ENCODE measurements at regions not wholly inside any gene's neighbourhood (a gene's known extent, or its start where the extent isn't known, plus 50 kb on each side); places are given as distances from the start of the nearest gene placed in this dataset.

- no peak for DNase-seq (ENCODE audit: low spot score)
Observed at GRCh38 chr6:44500074-44500473, 112.6 kb downstream of the CDC5L start.

GRCh38 chr6:44503471-44503870 is 116.0 kb downstream of the CDC5L start:
- no peak for DNase-seq (ENCODE audit: low spot score)

DNA sequence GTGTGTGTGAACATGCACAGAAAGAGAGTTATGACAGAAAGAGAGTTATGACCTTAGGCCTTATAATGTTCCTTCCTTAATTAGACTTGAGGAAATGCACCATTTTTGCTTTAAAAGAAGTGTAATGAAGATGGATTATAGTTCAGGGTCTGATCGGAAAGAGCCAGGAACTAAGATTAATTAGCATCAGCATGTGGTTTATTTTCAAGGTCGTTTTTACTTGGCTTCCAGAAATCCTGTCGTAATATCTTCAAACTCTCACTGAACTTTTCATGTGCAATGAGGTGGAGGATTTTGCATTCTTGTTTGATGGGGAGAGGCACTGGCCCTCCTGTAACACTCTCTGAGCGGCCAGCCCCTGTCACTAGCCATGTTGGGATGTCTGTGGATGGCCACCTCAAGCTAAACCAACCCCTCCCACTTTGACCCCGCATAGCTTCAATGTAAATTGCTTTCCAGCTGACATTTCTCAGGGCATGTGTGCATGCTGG is 116.8 kb downstream of the CDC5L start:
- no peak for DNase-seq (ENCODE audit: low spot score)

DNA sequence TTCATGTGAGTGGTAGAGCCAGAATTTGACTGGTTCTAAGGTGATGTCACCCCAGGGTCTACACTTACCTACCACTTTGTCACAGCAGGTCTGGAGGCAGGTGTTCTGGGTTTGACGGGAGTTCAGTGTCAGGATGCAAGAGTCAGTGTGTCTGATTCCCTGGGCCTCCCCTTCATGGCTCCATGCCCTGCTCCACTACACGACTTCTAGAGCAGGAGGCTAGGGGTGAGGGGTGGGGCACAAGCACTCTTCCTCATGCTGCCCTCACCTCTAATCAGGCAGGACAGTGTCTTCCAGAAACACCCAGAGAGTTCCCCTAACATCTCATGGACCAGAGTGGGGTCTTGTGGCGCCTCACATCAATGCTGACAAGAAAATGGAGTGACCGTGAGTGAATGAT is 118.2 kb downstream of the CDC5L start:
- no peak for DNase-seq (ENCODE audit: low spot score)

GRCh38 chr6:44507014-44507413 is 119.5 kb downstream of the CDC5L start:
- no peak for DNase-seq (ENCODE audit: low spot score)

DNA sequence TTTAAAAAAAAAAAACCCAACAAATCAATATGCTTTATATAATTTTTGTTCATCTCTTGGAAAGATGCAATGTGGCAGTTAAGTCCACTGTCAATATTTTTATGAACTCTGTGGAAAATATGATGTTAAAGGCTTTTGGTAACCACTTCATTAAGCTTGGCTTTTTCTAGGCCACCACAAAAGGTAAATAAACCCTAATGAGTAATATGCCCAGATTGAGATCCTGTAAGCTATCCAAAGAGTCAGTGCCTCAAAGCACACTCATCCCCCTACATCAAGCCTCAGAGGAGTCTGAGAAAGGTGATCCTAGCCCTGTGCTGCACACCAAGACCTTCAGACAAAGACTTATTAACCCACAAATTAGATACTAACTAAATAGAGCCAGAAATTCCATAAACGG is 121.1 kb downstream of the CDC5L start:
- no peak for DNase-seq (ENCODE audit: low spot score)

GRCh38 chr6:44511126-44511525 is 123.6 kb downstream of the CDC5L start:
- no peak for DNase-seq (ENCODE audit: low spot score)

DNA sequence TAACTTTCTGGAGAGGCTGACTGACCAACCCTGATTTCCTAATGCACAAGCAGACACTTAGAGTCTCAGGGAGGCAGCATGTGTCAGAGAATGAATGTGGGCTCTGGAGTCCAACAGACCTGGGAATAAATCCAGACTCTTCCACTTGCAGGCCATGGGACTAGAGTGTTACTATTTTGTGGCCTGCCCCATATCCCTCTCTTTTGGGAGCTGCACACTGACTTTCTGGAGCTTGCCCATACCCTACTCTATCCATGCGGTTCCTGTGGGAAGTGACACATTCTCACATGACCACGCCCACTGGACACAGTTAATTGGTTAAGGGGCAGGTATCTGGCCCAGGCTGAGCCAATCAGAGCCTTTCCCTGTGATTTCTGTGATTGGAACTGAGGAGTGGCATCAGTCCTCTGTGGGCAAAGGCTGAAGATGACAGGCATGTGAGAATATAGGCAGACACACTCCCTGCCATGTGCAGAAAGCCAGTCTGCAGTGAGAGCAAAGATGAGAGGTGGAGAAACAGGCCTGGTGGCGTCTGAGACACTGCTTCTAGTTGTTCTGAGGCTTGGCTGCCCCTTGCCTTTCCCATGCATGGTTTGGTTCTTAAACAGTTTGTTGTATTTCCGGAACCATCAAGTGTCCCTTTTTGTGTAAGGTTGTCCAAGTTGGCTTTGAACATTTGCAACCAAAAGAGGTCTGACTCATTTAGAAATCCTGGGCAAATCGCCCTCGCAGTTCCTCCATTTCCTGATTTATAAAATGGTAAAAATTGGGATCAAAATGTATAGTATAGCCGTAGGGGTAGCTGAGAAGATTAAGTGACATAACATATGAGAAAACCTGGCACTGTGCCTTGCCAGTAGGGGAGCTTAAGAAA is 125.6 kb downstream of the CDC5L start:
- DNase-seq (ENCODE audit: low spot score): no peak

GRCh38 chr6:44514085-44514484 is 126.6 kb downstream of the CDC5L start:
- DNase-seq (ENCODE audit: low spot score): no peak

- DNase-seq (ENCODE audit: low spot score): no peak
Observed at GRCh38 chr6:44514576-44515193, 127.2 kb downstream of the CDC5L start.

DNA sequence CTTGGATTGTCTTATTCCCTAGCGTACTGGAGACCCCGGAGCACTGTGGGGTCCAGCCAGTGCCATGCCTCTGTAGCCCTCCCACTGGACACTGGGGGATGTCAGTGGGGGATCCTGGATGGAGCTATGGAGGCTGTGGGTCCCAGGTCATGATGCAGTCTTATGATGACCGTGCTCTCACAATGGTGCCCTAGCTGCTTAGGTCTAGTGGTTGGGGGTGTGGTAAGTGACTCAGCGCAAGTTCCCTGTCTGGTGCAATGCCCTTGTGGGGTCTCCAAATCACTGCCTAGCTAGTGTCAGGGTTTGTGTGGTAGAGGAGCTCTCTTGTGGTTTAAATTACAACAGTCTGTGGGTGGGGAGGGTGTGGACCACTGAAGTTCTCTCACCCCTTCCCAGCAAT is 135.4 kb downstream of the CDC5L start:
- DNase-seq (ENCODE audit: low spot score): no peak

DNA sequence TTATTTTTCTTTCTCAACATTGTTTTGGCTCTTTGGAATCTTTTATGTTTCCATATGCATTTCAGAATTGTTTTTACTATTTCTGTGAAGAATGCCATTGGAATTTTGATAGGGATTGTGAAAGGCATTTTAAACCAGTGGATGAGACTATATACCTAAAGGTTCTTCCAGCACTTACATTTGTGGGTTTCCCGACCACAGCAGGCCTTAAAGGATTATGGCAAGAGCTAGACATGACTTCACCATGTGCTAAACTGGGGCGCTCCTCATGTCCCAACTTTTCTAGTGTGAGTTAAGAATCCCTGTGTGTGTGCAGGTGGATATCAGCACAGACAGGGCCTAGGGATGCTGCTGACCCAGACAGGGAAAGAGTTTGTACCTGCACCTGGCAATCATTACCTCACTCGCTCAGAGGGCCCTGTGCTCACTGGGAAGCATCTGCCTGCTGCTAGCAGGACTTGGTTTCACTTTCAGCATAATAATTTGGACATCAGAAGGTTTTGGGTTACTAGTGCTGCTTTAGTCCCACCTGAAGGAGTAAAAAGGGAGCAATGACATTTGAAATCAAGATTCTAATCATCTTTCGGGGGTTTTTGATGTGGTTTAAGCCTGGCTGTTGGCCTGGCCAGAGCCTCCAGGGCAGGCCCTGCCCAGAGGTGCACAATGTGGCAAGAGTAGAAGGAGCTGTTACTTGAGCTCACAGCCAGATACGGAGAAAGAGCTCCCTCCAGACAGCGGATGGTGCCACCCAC is 137.1 kb downstream of the CDC5L start:
- no peak for DNase-seq (ENCODE audit: low spot score)

DNA sequence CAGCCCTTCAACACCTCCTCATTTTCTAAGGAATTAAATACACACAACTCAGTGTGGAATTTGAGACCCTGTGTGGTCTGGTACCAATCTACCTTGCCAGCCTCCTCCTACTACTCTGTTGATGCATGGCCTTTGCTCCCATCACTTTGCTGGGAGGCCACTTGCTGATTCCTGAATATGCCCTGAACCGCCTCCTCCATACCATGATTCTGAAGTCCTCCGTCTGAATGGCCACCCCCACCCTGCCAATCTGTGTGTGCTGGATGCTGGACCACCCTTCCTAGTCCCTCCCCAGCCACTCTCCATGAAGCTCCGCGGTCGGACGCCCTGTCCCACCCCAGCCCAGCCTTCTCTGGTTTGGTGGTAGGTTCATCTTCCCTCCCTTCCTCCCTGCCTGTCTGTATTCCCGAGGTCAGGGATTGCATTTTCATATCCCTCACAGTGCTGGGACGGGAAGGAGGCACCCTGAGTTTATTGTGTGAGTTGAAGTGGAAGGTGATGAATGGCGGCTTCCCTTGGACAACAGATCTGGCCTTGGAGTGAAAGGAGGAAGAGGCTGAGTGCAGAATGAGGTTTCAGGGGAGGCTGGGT is 138.3 kb downstream of the CDC5L start:
- DNase-seq (ENCODE audit: low spot score): no peak

DNA sequence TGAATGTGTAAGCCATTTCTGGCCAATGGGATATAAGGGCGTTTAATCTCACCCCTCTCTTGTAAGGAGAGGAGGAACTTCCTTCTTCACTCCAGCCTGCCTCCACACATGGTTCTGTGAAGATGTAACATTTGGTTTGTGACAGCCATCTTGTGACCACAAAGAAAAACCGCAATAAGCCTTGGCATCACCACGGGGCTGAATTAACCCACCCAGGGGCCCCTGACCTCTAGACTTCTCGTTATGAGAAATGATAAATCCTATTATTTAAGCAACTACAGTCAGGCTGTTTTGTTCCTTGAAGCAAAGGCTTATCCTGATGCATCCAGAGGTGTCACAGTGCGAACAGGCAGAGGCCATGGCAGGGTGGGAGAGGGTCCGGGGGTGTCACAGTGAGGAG is 139.7 kb downstream of the CDC5L start:
- no peak for DNase-seq (ENCODE audit: low spot score)

DNA sequence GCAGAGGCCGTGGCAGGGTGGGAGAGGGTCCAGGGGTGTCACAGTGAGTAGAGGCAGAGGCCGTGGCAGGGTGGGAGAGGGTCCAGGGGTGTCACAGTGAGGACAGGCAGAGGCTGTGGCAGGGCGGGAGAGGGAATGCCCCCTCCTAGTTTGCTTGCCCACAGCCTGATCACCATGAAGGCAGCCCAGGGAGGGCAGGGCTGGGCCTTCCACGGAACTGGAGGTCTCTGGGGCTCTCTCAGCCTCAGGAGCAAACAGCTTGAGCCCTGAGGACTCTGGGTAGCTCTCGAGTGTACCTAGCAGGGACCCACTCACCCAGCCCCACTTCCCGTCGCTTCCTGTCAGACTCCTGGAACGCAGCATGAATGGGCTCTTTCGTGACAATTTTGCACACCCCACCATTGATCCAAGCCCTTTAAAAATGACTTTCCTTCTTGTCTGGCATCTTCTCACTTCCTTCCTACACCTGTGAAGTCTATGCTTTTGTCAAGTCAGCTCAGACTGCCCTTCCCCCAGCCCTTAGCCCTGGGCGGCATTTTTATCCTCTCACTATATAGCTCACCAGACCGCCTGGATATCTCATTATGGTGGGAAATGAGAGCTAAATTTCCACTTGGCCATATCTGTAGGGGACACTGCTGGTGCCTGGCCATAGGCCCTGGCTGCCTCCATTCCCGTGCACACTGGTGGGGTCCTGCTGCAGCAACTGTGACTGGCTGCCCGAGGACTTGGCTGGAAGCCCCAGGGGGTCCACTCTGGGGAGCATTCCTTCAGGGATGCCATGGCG is 140.3 kb downstream of the CDC5L start:
- no peak for DNase-seq (ENCODE audit: low spot score)

DNA sequence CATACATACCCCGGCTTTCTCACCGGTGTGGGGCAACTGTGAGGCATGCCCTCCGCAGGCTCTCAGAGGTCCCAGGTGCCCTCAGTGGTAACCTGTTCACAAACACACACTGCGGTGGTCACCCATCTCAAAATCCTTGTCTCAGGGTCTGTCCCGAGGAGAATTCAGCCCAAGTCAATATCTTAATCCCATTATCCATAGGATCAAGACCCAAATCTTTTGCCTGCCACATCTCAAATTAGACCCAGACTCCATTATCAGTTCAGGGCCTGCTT is 140.8 kb downstream of the CDC5L start:
- DNase-seq (ENCODE audit: low spot score): no peak

DNA sequence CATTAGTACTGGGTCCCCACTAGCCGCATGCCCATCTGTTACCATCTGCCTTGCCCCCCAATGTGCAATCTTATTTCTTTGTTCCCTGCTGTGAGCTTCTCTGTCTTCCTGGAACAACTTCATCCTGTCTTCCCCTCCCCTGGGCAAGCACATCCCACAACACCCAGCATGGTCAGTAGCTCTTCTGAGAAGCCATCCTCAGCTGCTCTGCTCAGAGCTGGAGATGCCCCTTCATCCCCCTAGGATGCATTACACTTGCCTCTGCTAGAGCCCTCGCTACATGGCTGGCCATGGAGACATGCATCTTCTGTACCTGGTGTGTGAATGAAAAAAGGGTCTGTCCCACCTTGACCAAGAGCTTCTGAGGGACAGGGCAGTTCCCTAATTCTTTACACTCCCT is 141.2 kb downstream of the CDC5L start:
- DNase-seq (ENCODE audit: low spot score): no peak

DNA sequence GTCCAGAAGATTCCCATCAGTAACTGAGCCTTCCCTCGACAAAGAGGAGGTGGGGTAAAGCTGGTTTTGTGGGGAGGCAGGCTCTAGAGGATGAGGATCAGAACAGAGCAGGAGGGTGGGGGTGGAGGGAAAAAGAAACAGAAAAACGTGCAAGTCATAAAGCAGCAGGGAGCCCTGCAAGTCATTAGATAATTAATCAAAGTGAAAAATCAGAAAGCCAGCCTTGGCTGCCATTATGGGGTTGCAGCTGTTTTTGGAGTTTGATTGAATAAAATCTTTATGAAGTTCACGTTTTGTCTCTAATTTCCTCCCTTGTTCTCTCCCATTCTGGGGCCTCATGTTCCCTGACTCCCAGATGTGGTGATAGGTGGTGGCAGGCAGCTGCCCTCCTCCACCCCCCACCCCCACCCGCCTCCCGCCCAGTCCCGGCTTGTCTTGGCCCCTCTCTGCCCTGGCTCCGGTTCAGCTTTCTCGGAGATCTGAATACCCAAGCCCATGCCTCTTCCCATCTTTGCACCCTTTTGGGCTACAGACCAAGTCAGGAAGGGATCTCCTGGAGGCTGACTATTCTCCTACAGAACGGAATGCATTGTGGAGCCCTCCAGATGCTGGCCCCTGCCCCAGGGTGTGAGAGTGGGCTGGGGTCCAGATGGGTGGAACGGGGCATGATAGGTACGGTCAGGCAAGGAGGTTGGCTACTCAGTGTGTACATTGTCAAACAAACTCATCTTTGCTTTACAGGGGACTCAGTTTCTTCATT is 141.8 kb downstream of the CDC5L start:
- DNase-seq (ENCODE audit: low spot score): no peak

DNA sequence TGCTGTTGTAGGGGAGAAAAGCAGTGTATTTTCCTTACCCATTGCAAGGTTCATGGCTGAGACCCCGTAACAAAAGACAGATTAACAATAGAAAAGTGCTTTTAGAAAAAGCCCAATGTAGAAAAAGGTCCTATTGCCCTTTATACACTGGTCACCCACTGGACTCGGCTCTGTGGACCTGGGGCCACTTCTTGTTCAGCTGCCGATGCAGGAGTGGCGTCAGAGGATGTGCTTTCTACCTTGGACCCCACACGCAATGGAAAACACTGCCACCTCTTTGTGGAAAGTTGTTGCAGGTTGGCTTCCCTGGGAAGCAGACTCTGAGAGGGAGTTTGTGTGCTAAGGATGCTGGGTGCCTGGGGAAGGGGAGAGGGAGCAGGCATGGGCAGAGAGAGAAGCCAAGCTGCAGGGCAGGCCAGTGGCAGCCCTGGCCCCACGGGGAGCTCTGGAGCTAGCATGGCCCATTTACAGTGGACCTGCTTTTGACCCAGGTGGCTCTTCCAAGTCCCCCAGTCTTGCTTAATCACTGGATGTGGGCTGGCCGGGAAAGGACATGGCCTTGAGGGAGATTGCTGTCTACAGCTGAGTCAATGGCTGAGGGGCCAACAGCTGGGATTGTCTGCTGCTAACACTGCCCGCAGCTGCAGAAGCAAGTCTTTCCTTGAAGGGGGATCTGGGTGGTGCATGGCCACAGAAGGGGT is 142.9 kb downstream of the CDC5L start:
- DNase-seq (ENCODE audit: low spot score): no peak

DNA sequence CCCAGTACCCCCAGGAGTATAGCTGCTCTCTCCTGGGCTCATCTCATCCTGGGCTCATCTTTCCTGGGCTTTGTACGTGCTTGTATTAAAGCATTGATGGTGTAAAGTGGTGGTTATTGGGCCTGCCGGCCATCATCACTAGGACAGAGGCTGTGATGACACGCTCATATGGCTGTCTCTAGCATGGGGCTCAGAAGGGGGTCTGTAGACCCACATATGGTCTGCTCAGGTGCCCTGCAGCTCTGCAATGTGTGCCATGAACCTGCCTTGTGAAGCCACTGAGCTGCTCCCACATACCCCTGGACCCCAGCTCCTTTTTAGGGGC is 143.4 kb downstream of the CDC5L start:
- DNase-seq (ENCODE audit: low spot score): no peak
